ENCODE measurements at regions not wholly inside any gene's neighbourhood (a gene's known extent, or its start where the extent isn't known, plus 50 kb on each side); places are given as distances from the start of the nearest gene placed in this dataset.

GRCh38 chr10:44316187-44316921 is 68.5 kb downstream of the CXCL12 start:
- no peak for TF ChIP-seq CTCF (IDR thresholded peaks at IDR 0.05)
- TF ChIP-seq POLR2A (IDR thresholded peaks at IDR 0.05) = no peak
